ENCODE measurements at regions not wholly inside any gene's neighbourhood (a gene's known extent, or its start where the extent isn't known, plus 50 kb on each side); places are given as distances from the start of the nearest gene placed in this dataset.

DNA sequence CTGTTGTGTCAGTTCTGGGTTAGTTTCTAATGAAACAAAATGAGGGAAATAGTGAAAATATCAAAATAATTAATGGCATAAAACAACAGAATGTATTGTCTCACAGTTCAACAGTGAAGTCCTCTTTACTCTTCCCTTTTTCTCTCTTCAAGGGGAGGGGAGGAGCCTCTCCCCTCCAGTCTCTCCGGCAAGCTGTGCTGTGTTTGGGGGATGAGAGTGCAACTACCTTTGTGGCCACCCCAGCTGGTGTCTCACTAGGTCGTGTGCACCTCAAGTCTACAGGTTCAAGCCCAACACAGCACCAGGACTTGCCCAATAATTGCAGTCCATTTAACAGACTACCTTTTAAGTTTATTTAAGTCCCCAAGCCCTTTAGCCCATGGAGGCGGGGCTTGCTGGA, 271.7 kb upstream of the DOK6 start:
- Histone ChIP-seq H3K27ac (replicated peaks) (no peak overlapping the region), H3K9me3 (replicated peaks) (peaks cover 20% of the 10 kb centered on the region), H3K4me1 (no peaks in the 10 kb centered on the region), H3K4me3 (no peak overlapping the region), H3K27me3 (ENCODE audit: low read depth) (no peaks in the 10 kb centered on the region), H3K36me3 (no peaks in the 10 kb centered on the region)
- DNase-seq: no peak
- intact Hi-C loops (cut with micrococcal nuclease): no loop called here
- TF ChIP-seq, protein P1, sequence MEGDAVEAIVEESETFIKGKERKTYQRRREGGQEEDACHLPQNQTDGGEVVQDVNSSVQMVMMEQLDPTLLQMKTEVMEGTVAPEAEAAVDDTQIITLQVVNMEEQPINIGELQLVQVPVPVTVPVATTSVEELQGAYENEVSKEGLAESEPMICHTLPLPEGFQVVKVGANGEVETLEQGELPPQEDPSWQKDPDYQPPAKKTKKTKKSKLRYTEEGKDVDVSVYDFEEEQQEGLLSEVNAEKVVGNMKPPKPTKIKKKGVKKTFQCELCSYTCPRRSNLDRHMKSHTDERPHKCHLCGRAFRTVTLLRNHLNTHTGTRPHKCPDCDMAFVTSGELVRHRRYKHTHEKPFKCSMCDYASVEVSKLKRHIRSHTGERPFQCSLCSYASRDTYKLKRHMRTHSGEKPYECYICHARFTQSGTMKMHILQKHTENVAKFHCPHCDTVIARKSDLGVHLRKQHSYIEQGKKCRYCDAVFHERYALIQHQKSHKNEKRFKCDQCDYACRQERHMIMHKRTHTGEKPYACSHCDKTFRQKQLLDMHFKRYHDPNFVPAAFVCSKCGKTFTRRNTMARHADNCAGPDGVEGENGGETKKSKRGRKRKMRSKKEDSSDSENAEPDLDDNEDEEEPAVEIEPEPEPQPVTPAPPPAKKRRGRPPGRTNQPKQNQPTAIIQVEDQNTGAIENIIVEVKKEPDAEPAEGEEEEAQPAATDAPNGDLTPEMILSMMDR (IDR thresholded peaks at IDR 0.05; ENCODE audit: borderline replicate concordance): no peak

DNA sequence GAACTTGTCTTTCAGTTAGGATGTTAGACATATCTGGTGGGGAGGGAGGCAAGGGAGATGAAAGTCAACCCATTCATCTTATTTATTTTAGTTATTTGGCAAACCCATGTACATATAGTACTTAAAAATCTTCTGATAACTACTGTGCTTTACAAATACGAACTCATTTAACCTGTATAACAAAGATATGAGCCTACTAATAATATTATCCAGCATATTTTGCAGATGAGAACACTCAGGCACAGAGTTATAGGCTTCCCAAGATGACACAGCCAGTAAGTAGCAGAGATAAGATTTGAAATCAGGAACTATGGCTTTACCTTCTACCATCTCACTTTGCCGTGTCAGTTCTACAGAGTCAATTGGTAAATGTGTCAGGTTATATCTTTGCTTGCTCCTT, 262.6 kb upstream of the DOK6 start:
- Histone ChIP-seq H3K27ac (replicated peaks) (no peak overlapping the region), H3K4me3 (no peak overlapping the region), H3K27me3 (ENCODE audit: low read depth) (no peaks in the 10 kb centered on the region), H3K9me3 (replicated peaks) (peaks cover 14% of the 10 kb centered on the region), H3K4me1 (peaks cover 5% of the 10 kb centered on the region), H3K36me3 (no peaks in the 10 kb centered on the region)
- no peak for DNase-seq
- TF ChIP-seq, protein P1 (IDR thresholded peaks at IDR 0.05; ENCODE audit: borderline replicate concordance): no peak
- intact Hi-C loops (cut with micrococcal nuclease): no loop called here

DNA sequence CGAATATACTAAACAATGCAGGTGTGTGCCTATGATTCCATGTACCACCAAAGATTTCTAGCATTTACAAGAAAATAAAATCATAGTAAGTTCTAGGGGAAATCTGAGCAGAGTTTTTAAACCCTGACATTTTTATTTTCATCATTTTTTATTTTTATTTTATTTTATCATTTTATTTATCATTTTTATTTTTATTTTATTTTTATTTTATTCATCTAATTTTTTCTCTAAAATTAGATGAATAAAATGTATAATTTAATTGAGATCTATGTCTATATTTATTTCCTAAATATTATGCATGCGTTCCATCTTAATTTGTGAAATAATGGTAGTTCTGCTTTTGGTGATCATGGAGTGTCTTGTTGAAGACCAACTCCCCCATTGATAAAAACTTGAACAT, 257.6 kb upstream of the DOK6 start:
- TF ChIP-seq, protein P1 (IDR thresholded peaks at IDR 0.05; ENCODE audit: borderline replicate concordance): no peak
- no peaks in the 10 kb centered on the region for H3K27me3 ChIP-seq (ENCODE audit: low read depth)
- no peaks in the 10 kb centered on the region for H3K36me3 ChIP-seq
- no peak overlapping the region for H3K4me3 ChIP-seq
- H3K4me1 ChIP-seq: no peaks in the 10 kb centered on the region
- intact Hi-C loops (cut with micrococcal nuclease): no loop called here
- no peaks in the 10 kb centered on the region for H3K9me3 ChIP-seq (replicated peaks)
- no peak for DNase-seq
- no peak overlapping the region for H3K27ac ChIP-seq (replicated peaks)

DNA sequence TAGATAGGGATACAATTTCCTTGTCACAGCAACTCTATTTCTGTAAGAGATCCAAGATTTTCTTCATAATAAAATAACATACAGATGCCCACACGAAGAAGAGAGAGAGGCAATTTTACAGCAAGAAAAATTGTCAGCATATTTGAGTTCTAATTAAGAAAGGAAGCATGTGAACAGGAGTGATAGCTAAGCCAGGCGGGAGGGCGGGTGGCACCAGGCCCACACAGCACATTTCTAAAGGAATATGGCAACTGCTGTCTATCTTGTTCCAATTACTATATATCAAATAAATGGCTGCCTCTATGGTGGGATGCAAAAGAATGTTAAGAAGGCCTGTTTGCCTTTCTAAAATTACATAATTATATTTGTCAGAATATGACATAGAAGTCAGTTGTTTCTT, 248.3 kb upstream of the DOK6 start:
- TF ChIP-seq, protein P1 (IDR thresholded peaks at IDR 0.05; ENCODE audit: borderline replicate concordance): no peak
- Histone ChIP-seq H3K4me3 (no peak overlapping the region), H3K27me3 (ENCODE audit: low read depth) (no peaks in the 10 kb centered on the region), H3K9me3 (replicated peaks) (no peaks in the 10 kb centered on the region), H3K36me3 (no peaks in the 10 kb centered on the region), H3K27ac (replicated peaks) (no peak overlapping the region), H3K4me1 (no peaks in the 10 kb centered on the region)
- no peak for DNase-seq
- intact Hi-C loops (cut with micrococcal nuclease): no loop called here

DNA sequence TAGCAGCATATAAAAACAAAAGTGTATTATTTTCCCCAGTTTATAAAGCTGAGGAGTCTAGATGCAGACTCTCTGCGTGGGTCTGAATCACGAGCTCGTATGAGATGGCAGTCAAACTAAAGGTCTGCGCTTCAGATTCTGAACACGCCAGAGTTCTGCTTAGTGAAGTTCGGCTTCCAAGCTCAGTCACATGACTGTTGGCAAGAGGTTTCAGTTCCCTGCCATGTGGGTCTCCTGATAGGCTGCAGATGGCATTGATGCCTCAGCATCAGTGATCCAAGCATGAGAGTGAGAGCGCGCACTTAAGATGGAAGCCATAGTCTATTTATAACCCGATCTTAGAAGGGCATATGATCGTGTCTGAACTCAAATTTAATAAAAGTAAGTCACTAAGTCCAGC, 242.8 kb upstream of the DOK6 start:
- no peak for DNase-seq
- H3K4me1 ChIP-seq: peaks cover 15% of the 10 kb centered on the region
- TF ChIP-seq, protein P1 (IDR thresholded peaks at IDR 0.05; ENCODE audit: borderline replicate concordance): no peak
- H3K27ac ChIP-seq (replicated peaks): no peak overlapping the region
- no peaks in the 10 kb centered on the region for H3K27me3 ChIP-seq (ENCODE audit: low read depth)
- H3K4me3 ChIP-seq: no peak overlapping the region
- H3K9me3 ChIP-seq (replicated peaks): no peaks in the 10 kb centered on the region
- no peaks in the 10 kb centered on the region for H3K36me3 ChIP-seq
- intact Hi-C loops (cut with micrococcal nuclease): no loop called here

DNA sequence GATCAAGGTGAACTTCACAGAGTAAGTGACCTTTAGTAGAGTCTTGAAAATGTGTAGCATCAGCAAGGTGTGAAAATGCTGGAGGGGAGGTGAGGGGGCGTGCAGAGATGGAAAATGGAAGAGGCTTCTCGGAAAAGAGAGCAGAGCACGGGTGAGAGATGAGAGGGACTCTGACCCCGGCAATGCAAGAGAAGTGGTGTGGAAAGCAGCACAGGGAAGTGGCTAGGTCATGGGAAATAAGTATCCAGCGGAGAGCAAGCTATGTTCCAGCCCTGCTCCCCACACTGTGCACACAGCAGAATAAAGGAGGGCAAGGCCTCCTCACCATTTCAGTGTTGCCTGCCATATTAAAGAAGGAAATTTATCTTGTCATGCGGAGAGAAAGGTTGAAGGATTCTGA, 241.7 kb upstream of the DOK6 start:
- TF ChIP-seq, protein P1 (IDR thresholded peaks at IDR 0.05; ENCODE audit: borderline replicate concordance): no peak
- Histone ChIP-seq H3K27ac (replicated peaks) (peak overlapping the region; percentile 14), H3K9me3 (replicated peaks) (no peaks in the 10 kb centered on the region), H3K27me3 (ENCODE audit: low read depth) (no peaks in the 10 kb centered on the region), H3K36me3 (no peaks in the 10 kb centered on the region), H3K4me1 (peaks cover 15% of the 10 kb centered on the region), H3K4me3 (no peak overlapping the region)
- no peak for DNase-seq
- intact Hi-C loops (cut with micrococcal nuclease): no loop called here
